ENCODE measurements at regions not wholly inside any gene's neighbourhood (a gene's known extent, or its start where the extent isn't known, plus 50 kb on each side); places are given as distances from the start of the nearest gene placed in this dataset.

- no peak overlapping the region for H3K9ac ChIP-seq (ENCODE audit: low read length)
- no peaks in the 10 kb centered on the region for H3K36me3 ChIP-seq (ENCODE audit: insufficient read depth, low read length)
- H3K9me3 ChIP-seq (ENCODE audit: low read length) = no peaks in the 10 kb centered on the region
- no peak overlapping the region for H3K4me3 ChIP-seq (ENCODE audit: low read depth in 1 of 2, low read length in 2 of 2)
- H3K4me1 ChIP-seq (ENCODE audit: insufficient read depth, low read length) = no peaks in the 10 kb centered on the region
- H3K27ac ChIP-seq (ENCODE audit: low read depth, low read length) = no peak overlapping the region
- no peaks in the 10 kb centered on the region for H3K27me3 ChIP-seq (ENCODE audit: control insufficient read depth in 1 of 2, insufficient read depth in 2 of 2, low read length in 2 of 2)
Measured at GRCh38 chr12:58381546-58381945, 440.2 kb downstream of the ATP23 start.

GRCh38 chr12:58384196-58384595 is 442.8 kb downstream of the ATP23 start:
- no peak overlapping the region for H3K27ac ChIP-seq (ENCODE audit: low read depth, low read length)
- H3K4me3 ChIP-seq (ENCODE audit: low read depth in 1 of 2, low read length in 2 of 2) = no peak overlapping the region
- H3K27me3 ChIP-seq (ENCODE audit: control insufficient read depth in 1 of 2, insufficient read depth in 2 of 2, low read length in 2 of 2) = no peaks in the 10 kb centered on the region
- H3K36me3 ChIP-seq (ENCODE audit: insufficient read depth, low read length) = no peaks in the 10 kb centered on the region
- no peak overlapping the region for H3K9ac ChIP-seq (ENCODE audit: low read length)
- H3K4me1 ChIP-seq (ENCODE audit: insufficient read depth, low read length) = no peaks in the 10 kb centered on the region
- no peaks in the 10 kb centered on the region for H3K9me3 ChIP-seq (ENCODE audit: low read length)

DNA sequence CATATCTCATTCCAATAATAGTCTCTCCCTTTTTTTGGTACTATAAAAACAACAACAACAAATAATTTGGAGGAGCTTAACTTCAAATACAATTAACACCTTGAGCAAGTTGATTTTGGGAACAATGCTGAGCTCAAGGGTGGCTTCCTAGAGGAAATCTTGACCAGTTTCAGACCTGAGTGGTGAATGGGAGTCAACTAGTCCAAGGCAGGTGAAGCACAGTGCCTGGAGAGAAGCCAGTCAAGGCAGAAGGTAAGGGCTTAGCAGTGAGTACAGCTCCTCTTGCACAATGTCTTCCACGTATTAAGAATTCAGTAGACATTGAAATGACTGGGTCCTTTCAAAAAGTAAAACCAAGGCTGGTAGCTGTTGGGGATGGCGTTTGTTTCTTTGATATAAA is 444.8 kb downstream of the ATP23 start:
- Histone ChIP-seq H3K27ac (ENCODE audit: low read depth, low read length) (no peak overlapping the region), H3K9ac (ENCODE audit: low read length) (no peak overlapping the region), H3K9me3 (ENCODE audit: low read length) (no peaks in the 10 kb centered on the region), H3K36me3 (ENCODE audit: insufficient read depth, low read length) (no peaks in the 10 kb centered on the region), H3K27me3 (ENCODE audit: control insufficient read depth in 1 of 2, insufficient read depth in 2 of 2, low read length in 2 of 2) (no peaks in the 10 kb centered on the region), H3K4me1 (ENCODE audit: insufficient read depth, low read length) (no peaks in the 10 kb centered on the region), H3K4me3 (ENCODE audit: low read depth in 1 of 2, low read length in 2 of 2) (no peak overlapping the region)

DNA sequence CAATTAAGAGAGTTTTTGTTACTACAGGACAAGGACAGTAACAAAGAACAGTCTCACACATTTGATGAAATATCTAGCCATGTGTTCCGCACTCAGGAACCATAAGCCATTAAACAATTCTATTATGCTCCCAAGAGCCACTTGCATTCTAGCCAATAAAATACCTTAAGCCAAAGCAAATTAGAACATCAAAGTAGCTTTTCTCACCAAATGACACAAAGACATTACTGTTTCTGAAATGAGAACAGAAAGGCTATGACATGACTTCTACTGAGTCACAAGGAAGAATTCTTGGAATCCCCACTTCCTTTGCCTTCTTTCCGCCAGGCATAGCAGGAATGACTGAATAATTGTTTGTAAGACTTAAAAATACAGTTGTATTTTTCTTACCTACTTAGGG is 445.8 kb downstream of the ATP23 start:
- H3K4me1 ChIP-seq (ENCODE audit: insufficient read depth, low read length) = no peaks in the 10 kb centered on the region
- H3K4me3 ChIP-seq (ENCODE audit: low read depth in 1 of 2, low read length in 2 of 2) = no peak overlapping the region
- H3K27me3 ChIP-seq (ENCODE audit: control insufficient read depth in 1 of 2, insufficient read depth in 2 of 2, low read length in 2 of 2) = no peaks in the 10 kb centered on the region
- no peaks in the 10 kb centered on the region for H3K9me3 ChIP-seq (ENCODE audit: low read length)
- no peak overlapping the region for H3K9ac ChIP-seq (ENCODE audit: low read length)
- H3K27ac ChIP-seq (ENCODE audit: low read depth, low read length) = no peak overlapping the region
- no peaks in the 10 kb centered on the region for H3K36me3 ChIP-seq (ENCODE audit: insufficient read depth, low read length)

DNA sequence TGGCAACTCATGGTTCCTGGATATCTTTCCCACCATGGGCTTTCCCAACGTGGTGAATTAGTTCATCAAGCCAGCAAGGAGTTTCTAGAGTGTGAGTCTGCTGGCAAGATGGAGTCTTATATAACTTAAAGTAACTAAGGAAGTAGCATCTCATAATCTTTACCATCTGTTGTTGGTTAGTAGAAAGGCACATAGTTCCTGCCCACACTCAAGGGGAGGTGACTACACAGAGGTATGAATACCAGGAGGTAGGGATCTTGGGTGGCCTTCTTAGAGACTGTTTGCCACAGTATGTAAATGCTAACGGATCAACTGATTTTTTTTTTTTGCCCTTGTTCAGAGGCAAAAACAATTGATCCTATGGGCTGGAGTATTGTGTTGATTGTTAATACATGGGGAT is 446.9 kb downstream of the ATP23 start:
- no peak overlapping the region for H3K9ac ChIP-seq (ENCODE audit: low read length)
- no peaks in the 10 kb centered on the region for H3K27me3 ChIP-seq (ENCODE audit: control insufficient read depth in 1 of 2, insufficient read depth in 2 of 2, low read length in 2 of 2)
- H3K27ac ChIP-seq (ENCODE audit: low read depth, low read length) = no peak overlapping the region
- no peaks in the 10 kb centered on the region for H3K4me1 ChIP-seq (ENCODE audit: insufficient read depth, low read length)
- no peaks in the 10 kb centered on the region for H3K9me3 ChIP-seq (ENCODE audit: low read length)
- no peaks in the 10 kb centered on the region for H3K36me3 ChIP-seq (ENCODE audit: insufficient read depth, low read length)
- no peak overlapping the region for H3K4me3 ChIP-seq (ENCODE audit: low read depth in 1 of 2, low read length in 2 of 2)

DNA sequence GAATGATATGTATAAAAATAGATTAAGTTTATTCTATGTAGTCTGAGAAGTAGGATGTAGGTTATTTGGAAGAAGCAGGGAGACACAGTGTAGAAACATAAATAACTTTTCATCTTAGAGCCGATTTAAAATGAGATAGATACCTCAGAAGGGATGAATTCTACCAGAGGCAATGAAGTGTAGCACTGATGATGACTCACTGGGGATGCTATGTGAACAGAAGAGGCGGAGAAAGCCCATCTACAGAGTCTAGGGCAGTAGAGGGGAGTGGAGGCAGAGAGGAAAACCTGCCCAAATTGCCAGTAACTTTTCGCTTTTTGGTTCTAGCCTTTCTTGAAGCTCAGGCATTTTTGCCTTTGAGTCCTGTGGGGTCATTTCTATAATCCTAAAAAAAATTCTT is 451.8 kb downstream of the ATP23 start:
- no peaks in the 10 kb centered on the region for H3K4me1 ChIP-seq (ENCODE audit: insufficient read depth, low read length)
- no peaks in the 10 kb centered on the region for H3K27me3 ChIP-seq (ENCODE audit: control insufficient read depth in 1 of 2, insufficient read depth in 2 of 2, low read length in 2 of 2)
- H3K4me3 ChIP-seq (ENCODE audit: low read depth in 1 of 2, low read length in 2 of 2) = no peak overlapping the region
- no peak overlapping the region for H3K9ac ChIP-seq (ENCODE audit: low read length)
- H3K27ac ChIP-seq (ENCODE audit: low read depth, low read length) = no peak overlapping the region
- H3K36me3 ChIP-seq (ENCODE audit: insufficient read depth, low read length) = no peaks in the 10 kb centered on the region
- H3K9me3 ChIP-seq (ENCODE audit: low read length) = no peaks in the 10 kb centered on the region

GRCh38 chr12:58395056-58395455 is 453.7 kb downstream of the ATP23 start:
- Histone ChIP-seq H3K9me3 (ENCODE audit: low read length) (no peaks in the 10 kb centered on the region), H3K27me3 (ENCODE audit: control insufficient read depth in 1 of 2, insufficient read depth in 2 of 2, low read length in 2 of 2) (no peaks in the 10 kb centered on the region), H3K4me1 (ENCODE audit: insufficient read depth, low read length) (no peaks in the 10 kb centered on the region), H3K4me3 (ENCODE audit: low read depth in 1 of 2, low read length in 2 of 2) (no peak overlapping the region), H3K36me3 (ENCODE audit: insufficient read depth, low read length) (no peaks in the 10 kb centered on the region), H3K9ac (ENCODE audit: low read length) (no peak overlapping the region), H3K27ac (ENCODE audit: low read depth, low read length) (no peak overlapping the region)

GRCh38 chr12:58395470-58395869 is 454.1 kb downstream of the ATP23 start:
- H3K27me3 ChIP-seq (ENCODE audit: control insufficient read depth in 1 of 2, insufficient read depth in 2 of 2, low read length in 2 of 2) = no peaks in the 10 kb centered on the region
- no peaks in the 10 kb centered on the region for H3K36me3 ChIP-seq (ENCODE audit: insufficient read depth, low read length)
- no peaks in the 10 kb centered on the region for H3K4me1 ChIP-seq (ENCODE audit: insufficient read depth, low read length)
- no peak overlapping the region for H3K9ac ChIP-seq (ENCODE audit: low read length)
- H3K9me3 ChIP-seq (ENCODE audit: low read length) = no peaks in the 10 kb centered on the region
- H3K27ac ChIP-seq (ENCODE audit: low read depth, low read length) = no peak overlapping the region
- H3K4me3 ChIP-seq (ENCODE audit: low read depth in 1 of 2, low read length in 2 of 2) = no peak overlapping the region

GRCh38 chr12:58396239-58396638 is 454.9 kb downstream of the ATP23 start:
- Histone ChIP-seq H3K36me3 (ENCODE audit: insufficient read depth, low read length) (no peaks in the 10 kb centered on the region), H3K27ac (ENCODE audit: low read depth, low read length) (no peak overlapping the region)

DNA sequence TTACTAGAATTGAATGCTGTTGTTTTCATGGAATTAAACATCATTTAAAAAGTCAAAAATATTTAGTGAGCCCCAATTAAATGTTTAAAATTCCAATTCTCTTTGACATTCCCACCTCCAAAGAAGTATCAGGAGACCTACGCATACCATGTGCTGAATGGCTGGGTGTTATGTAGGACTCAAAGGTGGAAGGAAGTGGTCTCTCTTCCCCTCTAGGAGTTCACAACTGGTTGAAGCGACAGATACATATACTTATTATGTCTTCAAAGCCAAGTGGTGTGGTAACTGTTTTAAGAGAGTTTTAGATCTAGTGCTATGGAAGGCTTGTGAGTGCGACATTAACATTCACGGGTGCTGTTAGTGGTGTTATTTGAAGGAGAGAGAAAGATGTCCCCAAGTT is 464.0 kb downstream of the ATP23 start:
- H3K9ac ChIP-seq (ENCODE audit: low read length) = no peak overlapping the region
- no peaks in the 10 kb centered on the region for H3K9me3 ChIP-seq (ENCODE audit: low read length)
- H3K27me3 ChIP-seq (ENCODE audit: control insufficient read depth in 1 of 2, insufficient read depth in 2 of 2, low read length in 2 of 2) = no peaks in the 10 kb centered on the region
- no peaks in the 10 kb centered on the region for H3K36me3 ChIP-seq (ENCODE audit: insufficient read depth, low read length)
- H3K4me3 ChIP-seq (ENCODE audit: low read depth in 1 of 2, low read length in 2 of 2) = no peak overlapping the region
- no peak overlapping the region for H3K27ac ChIP-seq (ENCODE audit: low read depth, low read length)
- H3K4me1 ChIP-seq (ENCODE audit: insufficient read depth, low read length) = no peaks in the 10 kb centered on the region

More at GRCh38 chr12:58396239-58396638, 454.9 kb downstream of the ATP23 start:
- H3K9me3 ChIP-seq (ENCODE audit: low read length) = no peaks in the 10 kb centered on the region
- no peaks in the 10 kb centered on the region for H3K4me1 ChIP-seq (ENCODE audit: insufficient read depth, low read length)
- H3K4me3 ChIP-seq (ENCODE audit: low read depth in 1 of 2, low read length in 2 of 2) = no peak overlapping the region
- H3K9ac ChIP-seq (ENCODE audit: low read length) = no peak overlapping the region
- no peaks in the 10 kb centered on the region for H3K27me3 ChIP-seq (ENCODE audit: control insufficient read depth in 1 of 2, insufficient read depth in 2 of 2, low read length in 2 of 2)

DNA sequence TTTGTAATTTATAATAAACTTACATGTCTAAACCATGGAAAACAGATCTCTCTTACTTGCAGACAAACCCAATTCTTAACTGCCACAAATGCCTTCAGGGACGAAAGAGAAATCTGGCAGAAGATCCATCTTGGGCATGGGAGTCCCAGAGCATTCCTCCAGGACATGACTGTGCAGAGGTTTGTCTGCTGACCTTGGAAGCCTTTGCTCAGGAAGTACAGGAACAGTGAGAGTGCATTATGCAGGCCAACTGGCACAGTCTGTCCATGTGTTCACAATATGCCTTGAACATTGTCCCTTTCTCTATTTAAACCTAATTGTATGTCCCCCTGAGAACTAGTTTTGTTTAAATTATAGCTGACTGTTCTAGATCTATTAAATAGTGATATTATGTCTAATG is 467.1 kb downstream of the ATP23 start:
- no peak overlapping the region for H3K27ac ChIP-seq (ENCODE audit: low read depth, low read length)
- no peaks in the 10 kb centered on the region for H3K36me3 ChIP-seq (ENCODE audit: insufficient read depth, low read length)
- no peaks in the 10 kb centered on the region for H3K9me3 ChIP-seq (ENCODE audit: low read length)
- H3K27me3 ChIP-seq (ENCODE audit: control insufficient read depth in 1 of 2, insufficient read depth in 2 of 2, low read length in 2 of 2) = no peaks in the 10 kb centered on the region
- H3K4me3 ChIP-seq (ENCODE audit: low read depth in 1 of 2, low read length in 2 of 2) = no peak overlapping the region
- no peak overlapping the region for H3K9ac ChIP-seq (ENCODE audit: low read length)
- H3K4me1 ChIP-seq (ENCODE audit: insufficient read depth, low read length) = peaks cover 5% of the 10 kb centered on the region

- Histone ChIP-seq H3K9ac (ENCODE audit: low read length) (no peak overlapping the region), H3K4me1 (ENCODE audit: insufficient read depth, low read length) (peaks cover 5% of the 10 kb centered on the region), H3K27ac (ENCODE audit: low read depth, low read length) (no peak overlapping the region), H3K27me3 (ENCODE audit: control insufficient read depth in 1 of 2, insufficient read depth in 2 of 2, low read length in 2 of 2) (no peaks in the 10 kb centered on the region), H3K9me3 (ENCODE audit: low read length) (no peaks in the 10 kb centered on the region), H3K4me3 (ENCODE audit: low read depth in 1 of 2, low read length in 2 of 2) (no peak overlapping the region), H3K36me3 (ENCODE audit: insufficient read depth, low read length) (no peaks in the 10 kb centered on the region)
Measured at GRCh38 chr12:58412461-58413060, 471.2 kb downstream of the ATP23 start.
